ENCODE measurements at regions not wholly inside any gene's neighbourhood (a gene's known extent, or its start where the extent isn't known, plus 50 kb on each side); places are given as distances from the start of the nearest gene placed in this dataset.
"Not testable (repeated sequence)": the region's sequence is repeated elsewhere in the genome, so short reads cannot be mapped to it uniquely, and the experiment has no call there.

DNA sequence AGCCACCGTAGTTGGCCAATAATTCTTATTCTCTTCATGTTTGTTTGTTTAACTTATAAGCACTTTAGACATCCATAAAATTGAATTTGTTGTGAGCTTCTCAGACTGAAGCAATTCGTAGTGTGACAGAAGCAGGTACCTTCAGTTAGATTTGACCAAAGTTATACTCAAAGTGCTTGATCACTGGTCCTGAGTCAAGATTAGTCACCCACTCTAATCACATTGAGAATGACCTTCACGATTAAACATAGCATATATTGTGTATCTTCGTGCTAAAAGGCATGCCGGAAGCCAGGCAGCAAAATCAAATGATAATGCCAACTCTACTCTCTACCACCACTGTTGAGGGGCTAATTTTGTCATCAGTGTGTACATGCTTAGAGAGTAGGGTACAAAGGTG is 763.7 kb upstream of the MBL2 start:
- no peaks in the 10 kb centered on the region for H3K4me1 ChIP-seq (ENCODE audit: insufficient read depth, low read length)
- H3K27me3 ChIP-seq (ENCODE audit: insufficient read depth, low read length): no peaks in the 10 kb centered on the region
- no peak overlapping the region for H3K4me3 ChIP-seq (ENCODE audit: low read length)
- peaks cover 7% of the 10 kb centered on the region for H3K9me3 ChIP-seq (ENCODE audit: low read depth, low read length)

DNA sequence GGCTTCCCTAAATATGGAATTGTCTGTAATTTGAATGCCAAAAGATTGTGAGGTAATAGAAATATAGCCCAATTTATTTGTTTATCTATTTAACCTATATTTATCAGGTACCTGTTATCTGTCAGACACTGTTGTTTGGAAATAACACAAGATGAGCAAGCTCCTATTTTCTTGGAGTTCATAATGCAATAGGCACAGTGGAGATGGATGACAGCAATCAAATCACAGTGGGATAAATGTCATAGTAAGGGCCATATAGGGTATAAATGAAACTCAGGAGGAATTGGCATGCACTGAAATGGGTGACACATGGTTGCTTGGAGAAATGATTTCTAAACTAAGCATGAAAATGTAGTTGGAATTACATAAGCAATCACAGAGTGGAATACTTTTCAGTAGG is 761.8 kb upstream of the MBL2 start:
- Histone ChIP-seq H3K27me3 (ENCODE audit: insufficient read depth, low read length) (no peaks in the 10 kb centered on the region), H3K4me1 (ENCODE audit: insufficient read depth, low read length) (no peaks in the 10 kb centered on the region), H3K9me3 (ENCODE audit: low read depth, low read length) (peaks cover 7% of the 10 kb centered on the region), H3K4me3 (ENCODE audit: low read length) (no peak overlapping the region)

DNA sequence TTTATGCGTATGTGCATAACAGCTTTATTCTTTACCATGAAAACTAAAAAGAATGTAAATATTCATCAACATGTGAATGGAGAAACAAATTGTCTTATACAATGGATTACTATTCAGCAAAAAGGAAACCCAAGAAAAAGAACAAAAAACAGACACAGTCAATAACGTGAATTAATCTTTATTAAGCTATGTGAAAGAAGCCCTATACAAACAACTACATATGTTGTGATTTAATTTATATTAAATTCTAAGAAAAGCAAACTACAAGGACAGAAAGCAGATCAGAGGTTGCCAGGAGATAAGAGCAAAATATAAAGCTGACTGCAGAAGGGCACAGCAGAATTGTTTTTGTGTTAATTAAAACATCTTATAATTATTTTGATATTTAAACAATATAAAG is 756.4 kb upstream of the MBL2 start:
- H3K4me3 ChIP-seq (ENCODE audit: low read length): no peak overlapping the region

DNA sequence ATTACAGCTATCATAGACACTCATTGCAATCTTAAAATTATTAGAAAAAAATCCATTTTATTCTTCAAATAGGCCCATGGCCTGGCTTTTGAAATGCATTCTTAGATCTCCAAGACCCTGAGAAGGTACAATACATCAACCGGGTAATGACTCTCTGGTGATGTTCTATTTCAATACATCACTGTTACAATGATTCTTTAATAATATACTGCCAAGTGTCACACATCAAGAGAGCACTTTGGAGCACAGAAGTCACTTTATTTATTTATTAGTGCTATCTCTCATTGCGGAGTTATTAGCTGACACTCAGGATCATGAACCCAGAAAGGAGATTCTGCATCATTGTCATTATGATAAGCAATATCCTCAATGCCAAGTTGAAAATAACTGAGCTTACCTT is 748.5 kb upstream of the MBL2 start:
- Histone ChIP-seq H3K9me3 (ENCODE audit: low read depth, low read length) (no peaks in the 10 kb centered on the region), H3K27me3 (ENCODE audit: insufficient read depth, low read length) (no peaks in the 10 kb centered on the region), H3K4me3 (ENCODE audit: low read length) (no peak overlapping the region), H3K4me1 (ENCODE audit: insufficient read depth, low read length) (no peaks in the 10 kb centered on the region)

More for the DNA sequence above, 756.4 kb upstream of the MBL2 start:
- Histone ChIP-seq H3K4me1 (ENCODE audit: insufficient read depth, low read length) (no peaks in the 10 kb centered on the region), H3K27me3 (ENCODE audit: insufficient read depth, low read length) (no peaks in the 10 kb centered on the region), H3K9me3 (ENCODE audit: low read depth, low read length) (peaks cover 2% of the 10 kb centered on the region)

DNA sequence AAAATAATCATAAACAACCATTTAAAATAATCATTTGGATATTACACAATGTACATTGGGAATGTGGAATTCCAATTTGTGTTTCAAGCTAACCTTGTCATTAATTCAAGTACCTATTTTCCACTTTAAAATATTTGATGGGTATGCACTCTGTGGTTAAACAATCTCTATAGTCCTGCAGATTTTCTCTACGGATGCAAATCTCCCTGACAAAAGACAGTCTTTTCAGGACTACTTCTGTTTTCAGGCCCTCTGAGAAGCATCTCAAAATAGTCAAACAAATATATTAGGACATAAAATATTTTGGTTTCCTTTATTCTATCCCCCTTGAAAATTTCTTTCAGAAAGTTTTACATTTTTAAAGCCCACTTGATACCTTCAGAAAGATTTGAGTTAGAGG is 735.6 kb upstream of the MBL2 start:
- Histone ChIP-seq H3K9me3 (ENCODE audit: low read depth, low read length) (no peaks in the 10 kb centered on the region), H3K4me3 (ENCODE audit: low read length) (no peak overlapping the region), H3K27me3 (ENCODE audit: insufficient read depth, low read length) (no peaks in the 10 kb centered on the region), H3K4me1 (ENCODE audit: insufficient read depth, low read length) (no peaks in the 10 kb centered on the region)

DNA sequence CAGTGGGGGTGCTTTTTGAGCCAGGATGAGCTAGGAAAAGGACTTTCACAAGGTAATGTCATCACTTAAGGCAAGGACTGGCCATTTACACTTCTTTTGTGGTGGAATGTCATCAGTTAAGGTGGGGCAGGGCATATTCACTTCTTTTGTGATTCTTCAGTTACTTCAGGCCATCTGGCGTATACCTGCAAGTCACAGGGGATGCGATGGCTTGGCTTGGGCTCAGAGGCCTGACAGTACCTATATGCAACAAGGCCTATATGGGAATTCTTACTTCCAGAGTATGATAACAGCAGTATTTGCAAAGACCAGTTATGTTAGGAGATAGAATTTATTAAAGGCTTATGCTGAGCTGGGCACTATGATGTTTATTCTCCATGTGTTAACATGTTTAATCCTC is 731.9 kb upstream of the MBL2 start:
- H3K9me3 ChIP-seq (ENCODE audit: low read depth, low read length); H3K4me1 ChIP-seq (ENCODE audit: insufficient read depth, low read length); H3K27me3 ChIP-seq (ENCODE audit: insufficient read depth, low read length); H3K4me3 ChIP-seq (ENCODE audit: low read length): not testable (repeated sequence)

DNA sequence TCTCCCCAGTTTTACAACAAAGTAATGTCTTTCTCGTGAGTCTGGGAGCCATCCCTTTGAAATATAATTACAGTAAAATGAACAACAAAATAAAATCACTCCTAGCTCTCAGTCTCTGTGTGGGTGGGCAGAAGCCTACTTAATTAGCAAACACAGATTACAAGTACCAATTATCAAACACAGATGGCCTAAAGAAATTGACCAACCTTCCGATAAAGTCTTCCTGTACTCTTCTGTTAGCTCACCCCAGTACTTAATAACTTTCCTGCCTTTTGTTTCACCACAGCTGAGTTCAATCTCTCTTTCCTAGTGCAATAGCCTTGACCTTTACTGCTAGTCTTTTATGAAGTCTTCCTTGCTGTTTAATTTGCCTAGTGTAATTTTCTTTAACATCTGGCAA is 719.2 kb upstream of the MBL2 start:
- H3K4me3 ChIP-seq (ENCODE audit: low read length): no peak overlapping the region
- no peaks in the 10 kb centered on the region for H3K9me3 ChIP-seq (ENCODE audit: low read depth, low read length)
- H3K27me3 ChIP-seq (ENCODE audit: insufficient read depth, low read length): no peaks in the 10 kb centered on the region
- no peaks in the 10 kb centered on the region for H3K4me1 ChIP-seq (ENCODE audit: insufficient read depth, low read length)

DNA sequence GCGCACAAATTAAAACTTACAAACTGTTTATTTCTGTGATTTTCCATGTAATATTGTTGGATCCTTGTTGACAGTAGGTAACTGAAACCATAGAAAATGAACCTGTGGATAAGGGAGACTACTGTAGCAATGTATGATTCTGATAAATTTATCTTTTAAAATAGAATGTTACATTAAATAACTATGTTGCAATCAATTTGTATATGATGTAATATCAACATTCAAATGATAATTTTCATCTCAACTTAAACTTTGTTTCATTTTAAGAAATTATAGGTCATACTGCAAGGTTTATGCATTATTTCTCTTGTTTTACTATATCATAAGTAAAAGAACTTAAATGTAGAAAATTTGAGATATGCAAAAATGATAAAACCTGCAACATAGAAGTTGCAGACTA is 718.0 kb upstream of the MBL2 start:
- Histone ChIP-seq H3K4me1 (ENCODE audit: insufficient read depth, low read length) (no peaks in the 10 kb centered on the region), H3K4me3 (ENCODE audit: low read length) (no peak overlapping the region), H3K27me3 (ENCODE audit: insufficient read depth, low read length) (no peaks in the 10 kb centered on the region), H3K9me3 (ENCODE audit: low read depth, low read length) (no peaks in the 10 kb centered on the region)

DNA sequence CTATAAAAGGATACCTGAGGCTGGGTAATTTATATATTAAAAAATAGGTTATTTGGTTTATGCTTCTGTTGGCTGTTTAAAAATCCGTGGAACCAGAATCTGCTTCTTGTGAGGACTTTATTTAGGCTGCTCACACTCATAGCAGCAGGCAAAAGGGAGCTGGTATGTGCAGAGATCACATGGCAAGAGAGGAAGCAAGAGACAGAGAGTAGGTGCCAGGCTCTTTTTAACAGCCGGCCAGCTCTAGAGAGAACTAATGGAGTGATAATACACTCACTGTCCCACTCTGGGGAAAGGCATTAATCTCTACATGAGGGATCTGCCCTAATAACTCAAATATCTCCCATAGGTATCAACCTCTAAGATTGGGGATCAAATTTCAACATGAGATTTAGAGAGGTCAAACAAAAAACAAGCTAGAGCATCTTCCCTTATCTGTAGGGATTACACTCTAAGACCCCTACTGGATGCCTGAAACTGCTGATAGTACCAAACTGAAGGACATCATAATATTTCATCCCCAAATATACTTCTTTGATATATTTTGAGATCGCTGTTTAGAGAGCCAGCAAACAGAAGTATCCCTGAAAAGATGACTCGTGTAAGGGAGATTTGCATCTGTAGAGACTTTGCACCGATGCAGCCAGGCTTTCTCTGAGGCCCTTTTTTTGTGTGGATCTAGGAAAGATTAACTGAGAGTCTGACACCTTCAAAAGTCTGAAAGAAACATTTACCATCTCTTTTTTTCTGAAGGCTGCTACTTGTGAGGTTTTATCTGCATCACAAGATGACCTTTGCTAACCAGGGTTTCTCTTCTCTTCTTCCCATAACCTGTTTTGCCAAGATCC is 717.0 kb upstream of the MBL2 start:
- peaks cover 5% of the 10 kb centered on the region for H3K9me3 ChIP-seq (ENCODE audit: low read depth, low read length)
- H3K4me3 ChIP-seq (ENCODE audit: low read length): no peak overlapping the region
- no peaks in the 10 kb centered on the region for H3K4me1 ChIP-seq (ENCODE audit: insufficient read depth, low read length)
- H3K27me3 ChIP-seq (ENCODE audit: insufficient read depth, low read length): no peaks in the 10 kb centered on the region

DNA sequence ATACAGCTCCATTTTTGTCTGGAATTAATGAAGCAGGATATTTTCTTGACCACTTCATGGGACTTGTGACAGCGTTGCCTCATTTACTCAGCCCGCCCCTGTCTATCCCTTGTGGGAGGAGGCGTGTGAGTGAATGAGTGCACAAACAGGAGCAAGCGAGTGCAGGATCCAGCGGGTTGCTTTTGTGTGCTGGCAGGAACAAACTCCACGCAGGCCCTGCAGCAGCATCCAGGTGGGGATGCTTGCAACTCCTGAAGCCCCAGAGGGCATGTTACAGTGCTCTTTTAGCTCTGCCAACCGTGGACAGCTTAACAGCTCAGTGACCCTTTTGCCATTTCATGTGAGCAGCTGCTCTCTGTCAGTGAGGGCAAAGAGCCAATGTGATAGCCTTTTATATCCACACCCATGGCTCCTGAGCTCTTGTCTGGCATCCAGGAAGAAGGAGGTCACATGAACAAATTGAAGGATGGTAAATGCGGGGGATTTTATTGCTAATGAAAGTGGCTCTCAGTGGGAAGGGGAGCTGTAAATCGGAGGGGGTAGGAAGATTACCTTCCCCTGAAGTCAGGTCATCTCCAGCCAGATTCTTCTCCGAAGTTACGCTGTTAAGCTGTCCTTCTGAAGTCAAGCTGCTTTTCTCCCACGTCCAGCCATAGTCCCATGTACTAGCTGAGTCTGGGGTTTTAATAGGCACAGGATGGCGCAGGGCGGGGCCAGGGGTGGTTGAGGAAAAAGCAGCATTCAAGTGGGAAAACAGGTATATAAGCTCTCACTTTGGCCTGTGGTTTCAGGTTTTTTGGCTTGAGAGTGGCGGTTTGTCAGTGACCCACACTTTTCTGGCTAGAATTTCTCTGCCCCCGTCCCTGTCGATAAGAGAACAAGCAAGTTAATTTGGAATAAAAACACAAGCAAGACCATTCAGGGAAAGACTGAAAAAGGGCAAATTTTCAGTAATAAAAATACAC is 714.7 kb upstream of the MBL2 start:
- H3K9me3 ChIP-seq (ENCODE audit: low read depth, low read length): peaks cover 7% of the 10 kb centered on the region
- no peaks in the 10 kb centered on the region for H3K4me1 ChIP-seq (ENCODE audit: insufficient read depth, low read length)
- H3K4me3 ChIP-seq (ENCODE audit: low read length): no peak overlapping the region
- no peaks in the 10 kb centered on the region for H3K27me3 ChIP-seq (ENCODE audit: insufficient read depth, low read length)

DNA sequence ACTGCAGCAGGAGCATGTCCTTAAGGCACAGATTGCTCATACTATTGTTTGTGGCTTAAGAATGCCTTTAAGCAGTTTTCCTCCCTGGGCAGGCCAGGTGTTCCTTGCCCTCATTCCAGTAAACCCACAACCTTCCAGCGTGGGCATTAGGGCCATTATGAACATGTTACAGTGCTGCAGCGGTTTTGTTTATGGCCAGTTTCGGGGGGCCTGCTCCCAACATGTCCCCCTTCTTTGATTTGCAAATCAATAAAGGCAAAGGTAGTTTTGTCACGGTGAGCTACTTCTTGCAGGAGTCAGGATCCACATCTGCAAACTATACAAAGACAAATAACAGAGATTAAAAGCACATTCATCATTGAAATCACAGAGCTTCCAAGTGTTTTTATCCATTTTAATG is 712.8 kb upstream of the MBL2 start:
- H3K4me1 ChIP-seq (ENCODE audit: insufficient read depth, low read length); H3K4me3 ChIP-seq (ENCODE audit: low read length); H3K9me3 ChIP-seq (ENCODE audit: low read depth, low read length); H3K27me3 ChIP-seq (ENCODE audit: insufficient read depth, low read length): not testable (repeated sequence)

DNA sequence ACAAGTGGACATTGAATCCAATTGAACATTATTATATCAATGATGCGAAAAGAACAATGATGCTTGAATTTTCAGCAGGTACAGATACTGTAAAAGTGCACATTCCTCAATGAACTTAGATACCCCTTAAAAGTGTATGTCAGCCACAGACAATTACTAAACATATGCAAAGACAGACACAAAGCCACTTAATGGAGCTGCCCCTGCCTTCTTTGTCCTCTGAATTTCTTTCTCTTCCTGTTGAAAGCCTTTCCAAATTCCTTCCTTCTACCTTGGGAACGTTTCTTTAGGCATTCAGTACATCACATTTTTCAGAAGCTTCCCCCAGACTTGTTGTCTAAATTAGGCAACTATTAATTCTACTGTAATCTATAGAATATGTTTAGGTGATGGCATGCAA is 706.8 kb upstream of the MBL2 start:
- peaks cover under 1% of the 10 kb centered on the region for H3K9me3 ChIP-seq (ENCODE audit: low read depth, low read length)
- no peaks in the 10 kb centered on the region for H3K27me3 ChIP-seq (ENCODE audit: insufficient read depth, low read length)
- H3K4me1 ChIP-seq (ENCODE audit: insufficient read depth, low read length): no peaks in the 10 kb centered on the region
- no peak overlapping the region for H3K4me3 ChIP-seq (ENCODE audit: low read length)

DNA sequence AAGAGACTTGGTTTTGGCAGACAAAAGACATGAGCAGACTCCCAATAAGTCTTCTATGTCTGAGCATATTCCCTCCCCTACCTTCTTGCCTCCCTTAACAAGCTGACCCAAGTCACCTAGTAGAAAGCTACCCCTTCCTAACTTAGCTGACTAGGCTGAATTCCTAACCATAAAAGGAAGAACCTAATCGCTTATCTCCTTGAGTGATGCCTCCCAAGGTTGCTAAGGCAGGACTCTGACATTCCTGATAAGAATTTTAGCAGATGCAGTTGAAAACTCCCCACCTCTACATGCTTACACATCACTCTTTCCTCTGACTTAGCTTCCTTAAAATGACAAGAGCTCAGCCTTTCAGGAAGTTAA is 704.7 kb upstream of the MBL2 start:
- no peaks in the 10 kb centered on the region for H3K4me1 ChIP-seq (ENCODE audit: insufficient read depth, low read length)
- no peak overlapping the region for H3K4me3 ChIP-seq (ENCODE audit: low read length)
- H3K9me3 ChIP-seq (ENCODE audit: low read depth, low read length): peaks cover 5% of the 10 kb centered on the region
- no peaks in the 10 kb centered on the region for H3K27me3 ChIP-seq (ENCODE audit: insufficient read depth, low read length)

DNA sequence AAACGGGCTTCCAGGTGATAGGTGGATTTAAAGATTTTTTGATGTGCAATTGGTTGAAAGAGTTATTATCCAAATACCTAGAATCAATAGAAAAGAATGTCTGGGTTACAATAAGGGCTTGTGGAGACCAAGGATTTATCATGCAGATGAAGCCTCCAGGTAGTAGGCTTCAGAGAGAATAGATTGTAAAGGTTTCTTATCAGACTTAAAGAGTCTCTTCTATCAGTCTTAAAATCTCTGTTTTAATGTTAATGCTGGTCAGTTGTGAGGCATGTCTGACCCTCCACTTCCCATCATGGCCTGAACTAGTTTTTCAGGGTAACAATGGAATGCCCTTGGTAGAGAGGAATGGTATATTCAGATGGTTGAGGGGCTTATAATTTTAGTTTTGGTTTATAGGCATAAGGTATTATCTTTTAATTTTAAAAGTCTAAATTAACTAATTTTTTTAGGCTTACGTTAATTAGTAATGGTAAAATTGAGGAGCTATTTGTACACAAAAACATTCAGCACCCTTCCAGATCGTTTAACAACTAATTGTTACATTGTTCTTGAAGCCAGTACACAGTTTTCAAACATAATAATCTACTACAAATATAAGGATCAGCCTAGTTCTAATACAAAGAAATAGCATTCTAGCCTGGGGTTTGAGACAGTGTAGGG is 704.2 kb upstream of the MBL2 start:
- Histone ChIP-seq H3K4me3 (ENCODE audit: low read length) (no peak overlapping the region), H3K9me3 (ENCODE audit: low read depth, low read length) (peaks cover 5% of the 10 kb centered on the region), H3K4me1 (ENCODE audit: insufficient read depth, low read length) (no peaks in the 10 kb centered on the region)

DNA sequence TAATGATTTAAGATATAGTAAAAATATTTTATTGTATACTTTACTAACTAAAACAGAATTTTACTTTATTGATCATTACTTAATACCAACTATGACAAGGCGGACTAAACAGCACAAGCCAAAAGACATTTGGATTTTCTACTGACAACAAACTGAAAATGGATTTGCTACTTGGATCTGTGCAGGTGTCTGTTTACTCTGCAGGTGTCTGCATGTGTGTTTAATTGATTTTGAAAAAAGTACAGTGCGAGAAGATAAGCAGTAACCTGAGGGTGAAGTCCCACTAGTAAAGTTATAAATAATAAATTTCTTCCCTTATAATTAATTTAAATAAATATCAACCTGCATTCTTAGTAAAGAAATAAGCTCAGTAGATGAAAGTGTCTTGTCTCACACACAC is 696.8 kb upstream of the MBL2 start:
- Histone ChIP-seq H3K9me3 (ENCODE audit: low read depth, low read length) (peaks cover 5% of the 10 kb centered on the region), H3K4me3 (ENCODE audit: low read length) (no peak overlapping the region), H3K4me1 (ENCODE audit: insufficient read depth, low read length) (no peaks in the 10 kb centered on the region), H3K27me3 (ENCODE audit: insufficient read depth, low read length) (no peaks in the 10 kb centered on the region)

More for the DNA sequence above, 704.2 kb upstream of the MBL2 start:
- no peaks in the 10 kb centered on the region for H3K27me3 ChIP-seq (ENCODE audit: insufficient read depth, low read length)

Data from mononuclear cell (primary cell).